NCI-H2081 (cell line): ENCODE measurements at regions not wholly inside any gene's neighbourhood (a gene's known extent, or its start where the extent isn't known, plus 50 kb on each side); places are given as distances from the start of the nearest gene placed in this dataset.
"Not testable (repeated sequence)": the region's sequence is repeated elsewhere in the genome, so short reads cannot be mapped to it uniquely, and the experiment has no call there.

Source experiments
- DNase-seq, 2 experiments: peaks; one replicate each; lab custom pipeline; 2025; lab: John Stamatoyannopoulos, UW

- no peak for DNase-seq
Measured at GRCh38 chr18:28510210-28510609, 333.3 kb upstream of the CDH2 start.

- DNase-seq = no peak
Measured at GRCh38 chr18:28504066-28504465, 327.1 kb upstream of the CDH2 start.

GRCh38 chr18:28494151-28494550 lies 317.2 kb upstream of the CDH2 start:
- no peak for DNase-seq

GRCh38 chr18:28485918-28486317 lies 309.0 kb upstream of the CDH2 start:
- no peak for DNase-seq

GRCh38 chr18:28485210-28485801 lies 308.4 kb upstream of the CDH2 start:
- DNase-seq = no peak

- no peak for DNase-seq
Measured at GRCh38 chr18:28478531-28478930, 301.6 kb upstream of the CDH2 start.

GRCh38 chr18:28476302-28476701 lies 299.4 kb upstream of the CDH2 start:
- no peak for DNase-seq

- no peak for DNase-seq
Measured at GRCh38 chr18:28469946-28470345, 293.0 kb upstream of the CDH2 start.

- no peak for DNase-seq
Measured at GRCh38 chr18:28468901-28469300, 292.0 kb upstream of the CDH2 start.

GRCh38 chr18:28466204-28466603 lies 289.3 kb upstream of the CDH2 start:
- no peak for DNase-seq

GRCh38 chr18:28459587-28459986 lies 282.7 kb upstream of the CDH2 start:
- DNase-seq = no peak

GRCh38 chr18:28458751-28459150 lies 281.8 kb upstream of the CDH2 start:
- no peak for DNase-seq

GRCh38 chr18:28457784-28458183 lies 280.9 kb upstream of the CDH2 start:
- DNase-seq = no peak

- DNase-seq = no peak
Measured at GRCh38 chr18:28455971-28456370, 279.0 kb upstream of the CDH2 start.

GRCh38 chr18:28439870-28440269 lies 262.9 kb upstream of the CDH2 start:
- DNase-seq = no peak

GRCh38 chr18:28438381-28438780 lies 261.5 kb upstream of the CDH2 start:
- DNase-seq = no peak

- no peak for DNase-seq
Measured at GRCh38 chr18:28432339-28432738, 255.4 kb upstream of the CDH2 start.

GRCh38 chr18:28425886-28426285 lies 249.0 kb upstream of the CDH2 start:
- no peak for DNase-seq

GRCh38 chr18:28422577-28422976 lies 245.6 kb upstream of the CDH2 start:
- no peak for DNase-seq

- DNase-seq = not testable (repeated sequence)
Measured at GRCh38 chr18:28421950-28422349, 245.0 kb upstream of the CDH2 start.

- DNase-seq = no peak
Measured at GRCh38 chr18:28412521-28412920, 235.6 kb upstream of the CDH2 start.

GRCh38 chr18:28411806-28412205 lies 234.9 kb upstream of the CDH2 start:
- DNase-seq = no peak

GRCh38 chr18:28409811-28410210 lies 232.9 kb upstream of the CDH2 start:
- DNase-seq = no peak

- no peak for DNase-seq
Measured at GRCh38 chr18:28408528-28408927, 231.6 kb upstream of the CDH2 start.

- DNase-seq = no peak
Measured at GRCh38 chr18:28407681-28408080, 230.8 kb upstream of the CDH2 start.
